ENCODE measurements at regions not wholly inside any gene's neighbourhood (a gene's known extent, or its start where the extent isn't known, plus 50 kb on each side); places are given as distances from the start of the nearest gene placed in this dataset.

GRCh38 chr4:85274955-85275354 is 200.0 kb upstream of the ARHGAP24 start:
- DNase-seq (ENCODE audit: low read depth), result no peak
- no peak overlapping the region for H3K4me3 ChIP-seq (ENCODE audit: low read depth, low read length)
- no peak for TF ChIP-seq CTCF (IDR thresholded peaks at IDR 0.05; ENCODE audit: control insufficient read depth, extremely low read depth, insufficient read depth)

GRCh38 chr4:85280963-85281362 is 194.0 kb upstream of the ARHGAP24 start:
- TF ChIP-seq CTCF (IDR thresholded peaks at IDR 0.05; ENCODE audit: control insufficient read depth, extremely low read depth, insufficient read depth), result no peak
- DNase-seq (ENCODE audit: low read depth), result no peak
- no peak overlapping the region for H3K4me3 ChIP-seq (ENCODE audit: low read depth, low read length)

GRCh38 chr4:85291226-85291625 is 183.7 kb upstream of the ARHGAP24 start:
- no peak for TF ChIP-seq CTCF (IDR thresholded peaks at IDR 0.05; ENCODE audit: control insufficient read depth, extremely low read depth, insufficient read depth)
- no peak overlapping the region for H3K4me3 ChIP-seq (ENCODE audit: low read depth, low read length)
- DNase-seq (ENCODE audit: low read depth), result no peak

- H3K4me3 ChIP-seq (ENCODE audit: low read depth, low read length), result no peak overlapping the region
- TF ChIP-seq CTCF (IDR thresholded peaks at IDR 0.05; ENCODE audit: control insufficient read depth, extremely low read depth, insufficient read depth), result no peak
- DNase-seq (ENCODE audit: low read depth), result no peak
Measured at GRCh38 chr4:85298037-85298436, 176.9 kb upstream of the ARHGAP24 start.

GRCh38 chr4:85302193-85302736 is 172.7 kb upstream of the ARHGAP24 start:
- DNase-seq (ENCODE audit: low read depth), result no peak
- no peak overlapping the region for H3K4me3 ChIP-seq (ENCODE audit: low read depth, low read length)
- TF ChIP-seq CTCF (IDR thresholded peaks at IDR 0.05; ENCODE audit: control insufficient read depth, extremely low read depth, insufficient read depth), result no peak

GRCh38 chr4:85302756-85303155 is 172.2 kb upstream of the ARHGAP24 start:
- TF ChIP-seq CTCF (IDR thresholded peaks at IDR 0.05; ENCODE audit: control insufficient read depth, extremely low read depth, insufficient read depth), result no peak
- H3K4me3 ChIP-seq (ENCODE audit: low read depth, low read length), result no peak overlapping the region
- no peak for DNase-seq (ENCODE audit: low read depth)

- no peak for DNase-seq (ENCODE audit: low read depth)
- no peak overlapping the region for H3K4me3 ChIP-seq (ENCODE audit: low read depth, low read length)
- TF ChIP-seq CTCF (IDR thresholded peaks at IDR 0.05; ENCODE audit: control insufficient read depth, extremely low read depth, insufficient read depth), result peak; percentile 19; the same call in 1 of the 2 replicates
Measured at GRCh38 chr4:85318415-85318814, 156.5 kb upstream of the ARHGAP24 start.

All from LNCaP clone FGC (cell line).